GM19240 (cell line): ENCODE measurements at regions not wholly inside any gene's neighbourhood (a gene's known extent, or its start where the extent isn't known, plus 50 kb on each side); places are given as distances from the start of the nearest gene placed in this dataset.
"Not testable (repeated sequence)": the region's sequence is repeated elsewhere in the genome, so short reads cannot be mapped to it uniquely, and the experiment has no call there.

Experiments
- DNase-seq: peaks from one replicate; pipeline ENCODE4 v3.0.0; 2011; ENCODE audit warnings: low spot score; ENCODE audit not compliant: insufficient read length

GRCh38 chr2:144989579-144990270 lies 469.8 kb upstream of the ZEB2 start:
- no peak for DNase-seq

GRCh38 chr2:144988591-144988990 lies 468.7 kb upstream of the ZEB2 start:
- DNase-seq = no peak

- DNase-seq = no peak
These were observed 466.8 kb upstream of the ZEB2 start for GRCh38 chr2:144986691-144987090.

GRCh38 chr2:144984038-144984437 lies 464.1 kb upstream of the ZEB2 start:
- DNase-seq = no peak

GRCh38 chr2:144983107-144983506 lies 463.2 kb upstream of the ZEB2 start:
- DNase-seq = no peak

- no peak for DNase-seq
These were observed 462.6 kb upstream of the ZEB2 start for GRCh38 chr2:144982481-144982880.

GRCh38 chr2:144975881-144976280 lies 456.0 kb upstream of the ZEB2 start:
- DNase-seq = no peak

GRCh38 chr2:144972676-144973075 lies 452.8 kb upstream of the ZEB2 start:
- DNase-seq = no peak

- DNase-seq = no peak
These were observed 451.9 kb upstream of the ZEB2 start for GRCh38 chr2:144971786-144972335.

- DNase-seq = not testable (repeated sequence)
These were observed 450.5 kb upstream of the ZEB2 start for GRCh38 chr2:144970410-144970809.

GRCh38 chr2:144969564-144969963 lies 449.6 kb upstream of the ZEB2 start:
- DNase-seq = not testable (repeated sequence)

GRCh38 chr2:144967961-144968360 lies 448.0 kb upstream of the ZEB2 start:
- DNase-seq = no peak

- DNase-seq = no peak
These were observed 445.3 kb upstream of the ZEB2 start for GRCh38 chr2:144965172-144965571.

- DNase-seq = no peak
These were observed 443.1 kb upstream of the ZEB2 start for GRCh38 chr2:144963031-144963430.

GRCh38 chr2:144959416-144959815 lies 439.5 kb upstream of the ZEB2 start:
- no peak for DNase-seq

GRCh38 chr2:144950899-144951560 lies 431.1 kb upstream of the ZEB2 start:
- DNase-seq = no peak

GRCh38 chr2:144948205-144948855 lies 428.4 kb upstream of the ZEB2 start:
- no peak for DNase-seq

- no peak for DNase-seq
These were observed 427.8 kb upstream of the ZEB2 start for GRCh38 chr2:144947709-144948037.

GRCh38 chr2:144946263-144946662 lies 426.3 kb upstream of the ZEB2 start:
- DNase-seq = no peak

- no peak for DNase-seq
These were observed 424.8 kb upstream of the ZEB2 start for GRCh38 chr2:144944546-144945220.

- no peak for DNase-seq
These were observed 424.1 kb upstream of the ZEB2 start for GRCh38 chr2:144943986-144944385.
